HepG2 (cell line): ENCODE measurements at regions not wholly inside any gene's neighbourhood (a gene's known extent, or its start where the extent isn't known, plus 50 kb on each side); places are given as distances from the start of the nearest gene placed in this dataset.

Experiments
- ATAC-seq: fragments of 200-7000 bp; cut with Tn5 transposase; 3 replicates; pipeline ENCODE4 v1.9.1; 2020; ENCODE audit warnings: mild to moderate bottlenecking, moderate library complexity
- BruUV-seq: library from RNA; stranded (reverse); fragments of 400-500 nt; replicated peaks from 2 replicates; lab custom pipeline; 2021; lab: Mats Ljungman, UMichigan
- CTCF ChIA-PET: fragments of 300-600 bp; formaldehyde crosslinking; extraction: SDS; loops from one replicate; lab custom pipeline; 2021; ENCODE audit warnings: low total read pairs, inconsistent platforms, low intra/inter-chr PET ratio; lab: Yijun Ruan, JAX
- POLR2A ChIA-PET: fragments of 350-600 bp; sonication (Branson Sonifier 250); formaldehyde crosslinking; loops from one replicate; lab custom pipeline; 2020; ENCODE audit warnings: antibody characterized with exemption, inconsistent platforms; lab: Yijun Ruan, JAX
- DNase-seq: peaks from one replicate; pipeline ENCODE4 v3.0.0-alpha.2; 2015; ENCODE audit warnings: low spot score
- FAIRE-seq: peaks from 3 replicates; lab custom pipeline; 2011; peaks lifted over from hg19 to GRCh38; lab: Jason Lieb, UNC
- H2AFZ ChIP-seq: one replicate; pipeline ENCODE4 v1.6.1; 2011; ENCODE audit warnings: low read length, inconsistent platforms
- H3K27ac ChIP-seq: fragments of 300-600 bp; 3 replicates; pipeline ENCODE4 v1.8.0; 2011; ENCODE audit warnings: mixed run types, mild to moderate bottlenecking, mixed read lengths, low read length, inconsistent platforms; ENCODE audit not compliant: insufficient read depth; ENCODE audit errors: extremely low read length
- H3K27me3 ChIP-seq, 2 experiments: fragments of 200-600 bp in 1 of 2; 2 replicates in 1 of 2; 3 replicates in 1 of 2; pipeline versions ENCODE4 v1.6.0 to v1.8.0; 2011; ENCODE audit warnings: low read length in 2 of 2, mild to moderate bottlenecking in 2 of 2, moderate library complexity in 2 of 2, inconsistent platforms in 1 of 2; ENCODE audit not compliant: insufficient read depth in 2 of 2, control insufficient read depth in 1 of 2
- H3K36me3 ChIP-seq, 2 experiments: fragments of 200-600 bp in 1 of 2; replicated peaks in 1 of 2; 2 replicates in 1 of 2; 3 replicates in 1 of 2; pipeline versions ENCODE4 v1.5.1 to v1.8.0; 2011; ENCODE audit warnings: low read length in 2 of 2, inconsistent platforms in 1 of 2; ENCODE audit not compliant: insufficient read depth in 2 of 2, control insufficient read depth in 1 of 2
- H3K4me1 ChIP-seq: 2 replicates; pipeline ENCODE4 v1.5.1; 2012; ENCODE audit warnings: low read length, inconsistent platforms; ENCODE audit not compliant: insufficient read depth
- H3K4me2 ChIP-seq: 2 replicates; pipeline ENCODE4 v1.6.0; 2011; ENCODE audit warnings: low read depth, low read length, inconsistent platforms
- H3K4me3 ChIP-seq, 3 experiments: fragments of 200-600 bp in 1 of 3; sonication (generic), shearing (Covaris generic) in 1 of 3; replicated peaks in 1 of 3; 2 replicates each; pipeline ENCODE4 v1.5.1; 2011 to 2016; ENCODE audit warnings: low read length in 3 of 3, inconsistent platforms in 2 of 3, low read depth in 2 of 3, mild to moderate bottlenecking in 2 of 3, control low read depth in 1 of 3, mixed read lengths in 1 of 3; ENCODE audit not compliant: insufficient read depth in 1 of 3
- H3K79me2 ChIP-seq: one replicate; pipeline ENCODE4 v1.6.1; 2011; ENCODE audit warnings: low read length, inconsistent platforms; ENCODE audit not compliant: insufficient read depth
- H3K9ac ChIP-seq: 2 replicates; pipeline ENCODE4 v1.6.0; 2011; ENCODE audit warnings: mild to moderate bottlenecking, low read depth, low read length, inconsistent platforms; ENCODE audit not compliant: insufficient read depth
- H3K9me3 ChIP-seq: 2 replicates; pipeline ENCODE4 v1.5.1; 2012; ENCODE audit warnings: mild to moderate bottlenecking, low read length
- H4K20me1 ChIP-seq: 2 replicates; pipeline ENCODE4 v1.6.0; 2011; ENCODE audit warnings: inconsistent platforms, mild to moderate bottlenecking, low read length, moderate library complexity; ENCODE audit not compliant: insufficient read depth
- BORCS8-MEF2B ChIP-seq: sonication (generic); formaldehyde crosslinking; IDR thresholded peaks from 2 replicates; pipeline ENCODE4 v1.8.0; 2022; ENCODE audit warnings: mild to moderate bottlenecking, missing genetic modification reagents
- E2F5 ChIP-seq: sonication (generic); formaldehyde crosslinking; conservative IDR thresholded peaks from 2 replicates; pipeline ENCODE4 v1.4.0; 2020; ENCODE audit warnings: missing genetic modification reagents
- HMGA1 ChIP-seq: sonication (generic); formaldehyde crosslinking; conservative IDR thresholded peaks from 2 replicates; pipeline ENCODE4 v1.4.0; 2020; ENCODE audit warnings: missing genetic modification reagents
- HNF1B ChIP-seq: sonication (generic); formaldehyde crosslinking; IDR thresholded peaks from 2 replicates; pipeline ENCODE4 v1.5.1; 2020; ENCODE audit warnings: mild to moderate bottlenecking, moderate library complexity, missing genetic modification reagents
- JUNB ChIP-seq: sonication (generic); formaldehyde crosslinking; IDR thresholded peaks from 2 replicates; pipeline ENCODE4 v1.8.0; 2022; ENCODE audit warnings: missing genetic modification reagents, mild to moderate bottlenecking, borderline replicate concordance
- KDM4B ChIP-seq: sonication (generic); formaldehyde crosslinking; IDR thresholded peaks from 2 replicates; pipeline ENCODE4 v1.4.0; 2020; ENCODE audit warnings: missing genetic modification reagents
- MED13 ChIP-seq: sonication (generic); formaldehyde crosslinking; IDR thresholded peaks from 2 replicates; pipeline ENCODE4 v1.5.0; 2020; ENCODE audit warnings: missing genetic modification reagents
- NCOA2 ChIP-seq: sonication (generic); formaldehyde crosslinking; IDR thresholded peaks from 2 replicates; pipeline ENCODE4 v1.8.0; 2022; ENCODE audit warnings: inconsistent platforms
- NR0B2 ChIP-seq: sonication (generic); formaldehyde crosslinking; IDR thresholded peaks from 2 replicates; pipeline ENCODE4 v1.4.0; 2020; ENCODE audit warnings: mild to moderate bottlenecking, missing genetic modification reagents
- RFXANK ChIP-seq: IDR thresholded peaks from 2 replicates; pipeline ENCODE4 v1.6.1; 2016
- STAT5B ChIP-seq: sonication (generic); formaldehyde crosslinking; IDR thresholded peaks from 2 replicates; pipeline ENCODE4 v1.4.0; 2020; ENCODE audit warnings: missing genetic modification reagents
- TCF7 ChIP-seq: sonication (generic); IDR thresholded peaks from 2 replicates; pipeline ENCODE4 v1.6.1; 2016; ENCODE audit warnings: antibody characterized with exemption, low read depth
- TP53 ChIP-seq: sonication (generic); formaldehyde crosslinking; conservative IDR thresholded peaks from 2 replicates; pipeline ENCODE4 v1.4.0; 2020; ENCODE audit warnings: missing genetic modification reagents
- ZBTB37 ChIP-seq: sonication (generic); formaldehyde crosslinking; IDR thresholded peaks from 2 replicates; pipeline ENCODE4 v1.4.0; 2020; ENCODE audit warnings: mild to moderate bottlenecking, missing genetic modification reagents
- ZBTB39 ChIP-seq: sonication (generic); formaldehyde crosslinking; IDR thresholded peaks from 2 replicates; pipeline ENCODE4 v1.5.0; 2020; ENCODE audit warnings: missing genetic modification reagents
- ZNF12 ChIP-seq: sonication (generic); formaldehyde crosslinking; IDR thresholded peaks from 2 replicates; pipeline ENCODE4 v1.5.0; 2020; ENCODE audit warnings: missing genetic modification reagents
- ZNF329 ChIP-seq: sonication (generic); formaldehyde crosslinking; IDR thresholded peaks from 2 replicates; pipeline ENCODE4 v1.9.0; 2021; ENCODE audit warnings: low read depth, mild to moderate bottlenecking, missing genetic modification reagents
- ZNF644 ChIP-seq: IDR thresholded peaks from 2 replicates; pipeline ENCODE4 v1.6.1; 2016; ENCODE audit warnings: low read depth
- ZNF720 ChIP-seq: sonication (generic); formaldehyde crosslinking; IDR thresholded peaks from 2 replicates; pipeline ENCODE4 v1.4.0; 2020; ENCODE audit warnings: missing genetic modification reagents
- ZNF775 ChIP-seq: sonication (generic); formaldehyde crosslinking; IDR thresholded peaks from 2 replicates; pipeline ENCODE4 v1.4.0; 2020; ENCODE audit warnings: missing genetic modification reagents, mild to moderate bottlenecking, moderate library complexity, borderline replicate concordance
- ZNF841 ChIP-seq: sonication (generic); formaldehyde crosslinking; IDR thresholded peaks from 2 replicates; pipeline ENCODE4 v1.8.1; 2023; ENCODE audit warnings: missing genetic modification reagents, borderline replicate concordance
- ZSCAN9 ChIP-seq: IDR thresholded peaks from 2 replicates; pipeline ENCODE4 v1.6.1; 2016; ENCODE audit warnings: borderline replicate concordance
- WGBS: methylation state at CpG from one replicate; pipeline ENCODE4 v1.1.6; 2017; ENCODE audit warnings: low lambda C conversion rate; 5-methylcytosine and 5-hydroxymethylcytosine counted together
- in situ Hi-C: cut with HindIII; loops from 2 replicates; pipeline ENCODE4 v1.10.0; 2017; ENCODE audit warnings: low pct_unique_long_range_greater_than_20kb; ENCODE audit not compliant: extremely low pct_ligation_motif_present
- intact Hi-C: fragments of 100-400 bp; cut with micrococcal nuclease; formaldehyde crosslinking; loops from one replicate; pipeline ENCODE4 v1.10.0; 2022; ENCODE audit not compliant: unreplicated experiment

GRCh38 chr5:92890841-92891244 is 690.2 kb downstream of the NR2F1-AS1 start:
- Histone ChIP-seq H3K4me2 (no peak overlapping the region), H2AFZ (no peak overlapping the region), H3K79me2 (no peaks in the 10 kb centered on the region), H3K4me1 (peaks cover 49% of the 10 kb centered on the region), H3K4me3 (no peak overlapping the region), H3K36me3 (no peaks in the 10 kb centered on the region), H3K9me3 (peaks cover 19% of the 10 kb centered on the region), H3K27ac (no peak overlapping the region), H3K27me3 (no peaks in the 10 kb centered on the region), H4K20me1 (no peaks in the 10 kb centered on the region), H3K9ac (no peak overlapping the region)
- BruUV-seq = no TSS peak
- intact Hi-C loops = no loop called here
- in situ Hi-C loops = no loop called here
- 82% methylated on average over 2 of the region's 2 CpGs for WGBS
- ChIA-PET POLR2A (no interaction called here), CTCF (no interaction called here)
- no peak for FAIRE-seq
- peak; percentile 47 for DNase-seq
- no peak for ATAC-seq
- TF ChIP-seq ZNF841 (CRISPR knock-in tag) (0 out of 2 replicates have a peak, but pooled peaks have one; percentile 31), JUNB (CRISPR knock-in tag) (no peak; the same call in 1 of the 2 replicates), NR0B2 (no peak), NCOA2 (CRISPR knock-in tag) (peak; percentile 79), STAT5B (no peak), E2F5 (CRISPR knock-in tag) (no peak), RFXANK (CRISPR knock-in tag) (no peak), ZNF644 (CRISPR knock-in tag) (no peak), ZNF775 (CRISPR knock-in tag) (no peak), HMGA1 (CRISPR knock-in tag) (no peak), TP53 (CRISPR knock-in tag) (no peak), HNF1B (no peak), ZBTB39 (CRISPR knock-in tag) (no peak), BORCS8-MEF2B (CRISPR knock-in tag) (no peak), ZNF329 (CRISPR knock-in tag) (no peak), MED13 (CRISPR knock-in tag) (peak; percentile 78), KDM4B (CRISPR knock-in tag) (no peak), ZNF720 (CRISPR knock-in tag) (no peak), ZBTB37 (CRISPR knock-in tag) (no peak), ZNF12 (CRISPR knock-in tag) (peak; percentile 63; the same call in 1 of the 2 replicates), TCF7 (0 out of 2 replicates have a peak, but pooled peaks have one; percentile 18), ZSCAN9 (CRISPR knock-in tag) (no peak)
